ENCODE measurements at regions not wholly inside any gene's neighbourhood (a gene's known extent, or its start where the extent isn't known, plus 50 kb on each side); places are given as distances from the start of the nearest gene placed in this dataset.

DNA sequence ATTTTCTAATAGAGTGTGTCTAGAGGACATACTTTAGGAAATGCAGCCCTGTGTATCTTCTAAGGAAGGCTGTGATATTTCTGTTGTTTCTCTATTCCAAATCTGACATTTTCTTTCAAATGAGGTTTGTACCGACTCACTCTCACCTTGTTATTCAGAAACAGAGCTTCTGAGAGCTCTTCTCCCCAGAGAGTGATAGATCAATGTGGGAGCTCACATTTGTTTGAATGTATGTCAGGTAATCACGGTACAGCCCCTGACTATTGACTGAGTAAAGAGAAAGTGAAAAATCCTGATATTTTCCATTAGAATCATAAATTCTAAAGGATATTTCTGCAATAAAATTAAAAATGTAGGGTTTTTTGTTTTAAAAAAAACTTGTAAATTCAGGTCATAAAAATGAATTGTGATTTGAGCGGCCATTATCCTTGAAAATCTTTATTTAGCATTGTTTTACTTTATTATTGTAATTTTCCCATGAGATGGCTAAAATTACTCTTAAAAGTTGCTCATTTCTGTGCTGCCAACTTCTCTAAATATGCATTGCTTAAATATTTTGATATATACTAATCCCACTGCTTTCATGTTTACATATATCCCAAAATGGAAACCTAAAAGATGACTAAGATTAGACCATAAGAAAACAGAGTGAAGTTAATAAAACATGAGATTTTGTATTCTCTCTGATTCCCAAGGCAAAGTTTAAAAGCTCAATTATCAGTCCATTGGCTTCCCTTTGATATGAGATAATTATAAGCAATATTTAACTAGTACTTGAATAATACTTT is 1226.8 kb upstream of the CITED2 start:
- Histone ChIP-seq H3K4me1 (peaks cover 0 to 11% (median 0%) of the 10 kb centered on the region in 3 donors), H3K9me3 (no peaks in the 10 kb centered on the region), H3K27me3 (no peaks in the 10 kb centered on the region), H3K4me3 (no peak overlapping the region), H3K36me3 (no peaks in the 10 kb centered on the region), H3K27ac (no peak overlapping the region)
- no peak for ATAC-seq
- 86 to 89% methylated on average over 3 of the region's 3 CpGs for WGBS, 2 donors (ENCODE audit: low coverage in 1 of 2)
- no peak for TF ChIP-seq POLR2A (IDR thresholded peaks at IDR 0.05)
- TF ChIP-seq, protein P1, sequence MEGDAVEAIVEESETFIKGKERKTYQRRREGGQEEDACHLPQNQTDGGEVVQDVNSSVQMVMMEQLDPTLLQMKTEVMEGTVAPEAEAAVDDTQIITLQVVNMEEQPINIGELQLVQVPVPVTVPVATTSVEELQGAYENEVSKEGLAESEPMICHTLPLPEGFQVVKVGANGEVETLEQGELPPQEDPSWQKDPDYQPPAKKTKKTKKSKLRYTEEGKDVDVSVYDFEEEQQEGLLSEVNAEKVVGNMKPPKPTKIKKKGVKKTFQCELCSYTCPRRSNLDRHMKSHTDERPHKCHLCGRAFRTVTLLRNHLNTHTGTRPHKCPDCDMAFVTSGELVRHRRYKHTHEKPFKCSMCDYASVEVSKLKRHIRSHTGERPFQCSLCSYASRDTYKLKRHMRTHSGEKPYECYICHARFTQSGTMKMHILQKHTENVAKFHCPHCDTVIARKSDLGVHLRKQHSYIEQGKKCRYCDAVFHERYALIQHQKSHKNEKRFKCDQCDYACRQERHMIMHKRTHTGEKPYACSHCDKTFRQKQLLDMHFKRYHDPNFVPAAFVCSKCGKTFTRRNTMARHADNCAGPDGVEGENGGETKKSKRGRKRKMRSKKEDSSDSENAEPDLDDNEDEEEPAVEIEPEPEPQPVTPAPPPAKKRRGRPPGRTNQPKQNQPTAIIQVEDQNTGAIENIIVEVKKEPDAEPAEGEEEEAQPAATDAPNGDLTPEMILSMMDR (IDR thresholded peaks at IDR 0.05), result no peak
- no peak for TF ChIP-seq EP300 (IDR thresholded peaks at IDR 0.05)
- TF ChIP-seq POLR2AphosphoS5 (IDR thresholded peaks at IDR 0.05), result no peak

- ATAC-seq, result no peak
- peaks cover 0 to 14% (median 0%) of the 10 kb centered on the region in 3 donors for H3K4me1 ChIP-seq
- no peaks in the 10 kb centered on the region for H3K9me3 ChIP-seq
- no peaks in the 10 kb centered on the region for H3K27me3 ChIP-seq
- TF ChIP-seq POLR2AphosphoS5 (IDR thresholded peaks at IDR 0.05) (peak; percentile 18), POLR2A (IDR thresholded peaks at IDR 0.05) (no peak)
- H3K36me3 ChIP-seq, result no peaks in the 10 kb centered on the region
- 44 to 50% methylated on average over 1 of the region's 1 CpG for WGBS, 2 donors (ENCODE audit: low coverage in 1 of 2)
- no peak overlapping the region for H3K27ac ChIP-seq
- no peak overlapping the region for H3K4me3 ChIP-seq
These were observed 1225.5 kb upstream of the CITED2 start for GRCh38 chr6:140599916-140600315.

GRCh38 chr6:140597181-140597580 is 1222.7 kb upstream of the CITED2 start:
- no peaks in the 10 kb centered on the region for H3K9me3 ChIP-seq
- WGBS, 2 donors (ENCODE audit: low coverage in 1 of 2), result 89 to 100% methylated on average over 1 of the region's 1 CpG
- TF ChIP-seq, protein P1 (IDR thresholded peaks at IDR 0.05), result no peak
- TF ChIP-seq POLR2AphosphoS5 (IDR thresholded peaks at IDR 0.05) (no peak), POLR2A (IDR thresholded peaks at IDR 0.05) (no peak), EP300 (IDR thresholded peaks at IDR 0.05) (no peak)
- no peaks in the 10 kb centered on the region for H3K36me3 ChIP-seq
- no peak for ATAC-seq
- H3K27ac ChIP-seq, result no peak overlapping the region
- peaks cover 0 to 14% (median 0%) of the 10 kb centered on the region in 3 donors for H3K4me1 ChIP-seq
- no peak overlapping the region for H3K4me3 ChIP-seq
- no peaks in the 10 kb centered on the region for H3K27me3 ChIP-seq

GRCh38 chr6:140594806-140595128 is 1220.3 kb upstream of the CITED2 start:
- peaks cover 0 to 5% (median 0%) of the 10 kb centered on the region in 3 donors for H3K4me1 ChIP-seq
- ATAC-seq, result no peak
- TF ChIP-seq EP300 (IDR thresholded peaks at IDR 0.05), result no peak
- TF ChIP-seq POLR2A (IDR thresholded peaks at IDR 0.05), result no peak
- TF ChIP-seq POLR2AphosphoS5 (IDR thresholded peaks at IDR 0.05), result no peak
- TF ChIP-seq, protein P1 (IDR thresholded peaks at IDR 0.05), result no peak
- H3K9me3 ChIP-seq, result no peaks in the 10 kb centered on the region
- WGBS, 2 donors (ENCODE audit: low coverage in 1 of 2), result 100% methylated on average over 1 of the region's 1 CpG
- H3K27ac ChIP-seq, result no peak overlapping the region
- no peak overlapping the region for H3K4me3 ChIP-seq
- H3K36me3 ChIP-seq, result no peaks in the 10 kb centered on the region
- H3K27me3 ChIP-seq, result no peaks in the 10 kb centered on the region

GRCh38 chr6:140592877-140593276 is 1218.4 kb upstream of the CITED2 start:
- Histone ChIP-seq H3K27ac (no peak overlapping the region), H3K36me3 (no peaks in the 10 kb centered on the region), H3K9me3 (no peaks in the 10 kb centered on the region), H3K4me3 (no peak overlapping the region), H3K27me3 (no peaks in the 10 kb centered on the region), H3K4me1 (peaks cover 0 to 5% (median 0%) of the 10 kb centered on the region in 3 donors)
- ATAC-seq, result no peak
- TF ChIP-seq, protein P1 (IDR thresholded peaks at IDR 0.05), result no peak
- TF ChIP-seq EP300 (IDR thresholded peaks at IDR 0.05) (no peak), POLR2AphosphoS5 (IDR thresholded peaks at IDR 0.05) (no peak), POLR2A (IDR thresholded peaks at IDR 0.05) (no peak)
- 96% methylated on average over 3 of the region's 3 CpGs; no CpG with 5 or more reads in 1 of the 2 donors for WGBS, 2 donors (ENCODE audit: low coverage in 1 of 2)
